T47D (cell line): ENCODE measurements at regions not wholly inside any gene's neighbourhood (a gene's known extent, or its start where the extent isn't known, plus 50 kb on each side); places are given as distances from the start of the nearest gene placed in this dataset.

Experiments used
- DNase-seq, 2 experiments: peaks; one replicate each; pipeline versions ENCODE4 v3.0.0 to v3.0.0-alpha.2; 2011 to 2012; ENCODE audit warnings: low read depth in 1 of 2, low spot score in 1 of 2
- JUND ChIP-seq: IDR thresholded peaks from 2 replicates; pipeline ENCODE4 v1.6.1; 2012; ENCODE audit warnings: low read depth
- in situ Hi-C: cut with HindIII; loops from 2 replicates; pipeline ENCODE4 v1.10.0; 2016; ENCODE audit warnings: low sequenced_read_pairs, low pct_unique_long_range_greater_than_20kb

DNA sequence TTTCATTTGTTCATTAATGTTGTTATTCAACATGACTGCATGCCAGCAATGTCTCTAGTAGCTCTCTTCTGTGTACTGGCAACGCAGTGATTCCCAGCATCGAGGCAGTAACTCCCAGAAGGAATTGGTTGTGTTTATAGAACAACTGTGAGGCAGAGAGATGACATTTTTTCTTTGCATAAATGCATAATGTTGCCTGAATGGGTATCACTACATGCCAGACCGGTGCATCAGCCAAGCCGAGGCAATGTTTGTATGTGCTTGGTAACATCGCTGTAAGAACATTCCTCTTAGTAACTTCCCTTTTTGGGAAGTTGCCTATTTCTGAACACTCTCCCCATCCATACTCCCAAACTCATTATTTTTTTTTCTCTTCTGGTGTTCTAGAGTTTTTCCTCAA, 182.9 kb downstream of the HTR7 start:
- no peak for TF ChIP-seq JUND
- in situ Hi-C loops, result no loop called here
- no peak for DNase-seq

DNA sequence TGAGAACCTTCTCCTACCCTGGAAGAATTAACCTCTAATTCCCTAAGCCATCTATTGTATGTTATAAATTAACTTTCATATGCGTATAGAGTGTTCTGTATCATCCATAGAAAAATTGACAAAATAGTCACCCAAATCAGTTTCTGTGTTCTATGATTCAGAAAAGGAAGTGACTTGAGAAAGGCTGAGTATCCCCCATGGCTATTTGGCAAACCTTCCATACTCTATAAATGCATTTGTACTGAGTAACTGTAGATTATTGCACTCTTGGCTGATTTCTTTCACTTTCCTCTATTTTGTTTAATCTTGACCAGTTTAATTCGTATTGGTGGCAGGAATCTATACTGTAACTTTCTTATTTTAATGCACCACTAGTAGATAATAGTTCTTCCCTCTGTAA, 182.2 kb downstream of the HTR7 start:
- in situ Hi-C loops, result no loop called here
- DNase-seq, result no peak
- TF ChIP-seq JUND, result no peak
